BJ (cell line): ENCODE measurements at regions not wholly inside any gene's neighbourhood (a gene's known extent, or its start where the extent isn't known, plus 50 kb on each side); places are given as distances from the start of the nearest gene placed in this dataset.

Experiments
- CTCF ChIA-PET: fragments of 350-600 bp; formaldehyde crosslinking; extraction: SDS; loops from one replicate; lab custom pipeline; 2021; ENCODE audit warnings: antibody characterized with exemption, inconsistent platforms; lab: Yijun Ruan, JAX
- POLR2A ChIA-PET: fragments of 300-600 bp; sonication (Branson Sonifier 250); formaldehyde crosslinking; extraction: SDS; loops from one replicate; lab custom pipeline; 2021; ENCODE audit warnings: antibody characterized with exemption; lab: Charles Lee
- DNase-seq: peaks from one replicate; pipeline ENCODE4 v3.0.0-alpha.2; 2011; ENCODE audit warnings: low read depth
- H3K27me3 ChIP-seq: 2 replicates; pipeline ENCODE4 v1.6.0; 2011; ENCODE audit warnings: low read length; ENCODE audit not compliant: control insufficient read depth, insufficient read depth
- H3K36me3 ChIP-seq: 2 replicates; pipeline ENCODE4 v1.5.1; 2011; ENCODE audit warnings: low read length; ENCODE audit not compliant: control insufficient read depth, insufficient read depth
- H3K4me3 ChIP-seq: 2 replicates; pipeline ENCODE4 v1.5.1; 2011; ENCODE audit warnings: low read depth, mild to moderate bottlenecking, control low read depth, low read length
- CTCF ChIP-seq: IDR thresholded peaks from 2 replicates; pipeline ENCODE4 v1.5.1; 2011; ENCODE audit warnings: low read depth, mild to moderate bottlenecking, control low read depth, inconsistent platforms, low read length, moderate library complexity; ENCODE audit not compliant: insufficient read depth

- ChIA-PET CTCF (no interaction called here), POLR2A (no interaction called here)
- H3K4me3 ChIP-seq, result no peak overlapping the region
- no peaks in the 10 kb centered on the region for H3K27me3 ChIP-seq
- TF ChIP-seq CTCF, result no peak
- no peak for DNase-seq
- no peaks in the 10 kb centered on the region for H3K36me3 ChIP-seq
Observed at GRCh38 chr4:97457253-97457652, 686.0 kb downstream of the STPG2 start.

GRCh38 chr4:97468272-97468671 is 675.0 kb downstream of the STPG2 start:
- H3K4me3 ChIP-seq, result no peak overlapping the region
- no peak for DNase-seq
- H3K36me3 ChIP-seq, result no peaks in the 10 kb centered on the region
- ChIA-PET POLR2A (no interaction called here), CTCF (no interaction called here)
- TF ChIP-seq CTCF, result no peak
- H3K27me3 ChIP-seq, result no peaks in the 10 kb centered on the region

GRCh38 chr4:97475621-97476020 is 667.7 kb downstream of the STPG2 start:
- POLR2A ChIA-PET, result no interaction called here
- TF ChIP-seq CTCF, result no peak
- no peaks in the 10 kb centered on the region for H3K27me3 ChIP-seq
- CTCF ChIA-PET, result no interaction called here
- no peaks in the 10 kb centered on the region for H3K36me3 ChIP-seq
- DNase-seq, result no peak
- H3K4me3 ChIP-seq, result no peak overlapping the region

- CTCF ChIA-PET, result no interaction called here
- POLR2A ChIA-PET, result no interaction called here
- TF ChIP-seq CTCF, result no peak
- H3K4me3 ChIP-seq, result no peak overlapping the region
- no peaks in the 10 kb centered on the region for H3K27me3 ChIP-seq
- DNase-seq, result no peak
- no peaks in the 10 kb centered on the region for H3K36me3 ChIP-seq
Observed at GRCh38 chr4:97477974-97478373, 665.3 kb downstream of the STPG2 start.

GRCh38 chr4:97479388-97479787 is 663.9 kb downstream of the STPG2 start:
- Histone ChIP-seq H3K4me3 (no peak overlapping the region), H3K36me3 (no peaks in the 10 kb centered on the region), H3K27me3 (no peaks in the 10 kb centered on the region)
- no peak for DNase-seq
- no peak for TF ChIP-seq CTCF
- ChIA-PET CTCF (no interaction called here), POLR2A (no interaction called here)
